Endothelial cell of umbilical vein (primary cell): ENCODE measurements at regions not wholly inside any gene's neighbourhood (a gene's known extent, or its start where the extent isn't known, plus 50 kb on each side); places are given as distances from the start of the nearest gene placed in this dataset.

Experiments used
- BruUV-seq: library from RNA; stranded (reverse); fragments of 400-500 nt; replicated peaks from 2 replicates; lab custom pipeline; 2021; lab: Mats Ljungman, UMichigan
- CTCF ChIA-PET: fragments of 300-600, 350-600 bp; sonication (Branson Sonifier 250); formaldehyde crosslinking; loops from one replicate; lab custom pipeline; 2021; ENCODE audit warnings: antibody characterized with exemption, inconsistent platforms; lab: Charles Lee
- POLR2A ChIA-PET: fragments of 300-600, 350-600 bp; sonication (Branson Sonifier 250); formaldehyde crosslinking; loops from one replicate; lab custom pipeline; 2021; ENCODE audit warnings: antibody characterized with exemption, inconsistent platforms; lab: Charles Lee
- DNase-seq: peaks from one replicate; pipeline ENCODE4 v3.0.0-alpha.2; 2011; ENCODE audit warnings: low read depth, low spot score
- FAIRE-seq: peaks from 2 replicates; lab custom pipeline; 2011; peaks lifted over from hg19 to GRCh38; lab: Jason Lieb, UNC
- H2AFZ ChIP-seq: 2 replicates; pipeline ENCODE4 v1.6.0; 2012; ENCODE audit warnings: low read depth, low read length, control low read depth, inconsistent platforms
- H3K27ac ChIP-seq: 2 replicates; pipeline ENCODE4 v1.5.1; 2011; ENCODE audit warnings: low read depth, mild to moderate bottlenecking, control low read depth, low read length, moderate library complexity; ENCODE audit not compliant: insufficient read depth
- H3K27me3 ChIP-seq, 2 experiments: 2 replicates each; pipeline versions ENCODE4 v1.6.0 to v1.6.1; 2011; ENCODE audit warnings: low read length in 2 of 2, mixed read lengths in 1 of 2; ENCODE audit not compliant: control insufficient read depth in 2 of 2, insufficient read depth in 2 of 2
- H3K36me3 ChIP-seq, 2 experiments: 2 replicates in 1 of 2; 3 replicates in 1 of 2; pipeline ENCODE4 v1.5.1; 2011; ENCODE audit warnings: low read length in 2 of 2, mild to moderate bottlenecking in 1 of 2, moderate library complexity in 1 of 2; ENCODE audit not compliant: control insufficient read depth in 2 of 2, insufficient read depth in 2 of 2; ENCODE audit errors: extremely low read depth in 1 of 2
- H3K4me1 ChIP-seq: 3 replicates; pipeline ENCODE4 v1.5.1; 2011; ENCODE audit warnings: mild to moderate bottlenecking, low read length; ENCODE audit not compliant: control insufficient read depth, insufficient read depth; ENCODE audit errors: extremely low read depth
- H3K4me2 ChIP-seq: 2 replicates; pipeline ENCODE4 v1.6.1; 2011; ENCODE audit warnings: low read length, control low read depth, mixed read lengths; ENCODE audit not compliant: insufficient read depth
- H3K4me3 ChIP-seq, 3 experiments: fragments of 200-600 bp in 1 of 3; sonication (generic), shearing (Covaris generic) in 1 of 3; replicated peaks in 1 of 3; 2 replicates each; pipeline ENCODE4 v1.5.1; 2011 to 2016; ENCODE audit warnings: control low read depth in 3 of 3, low read length in 3 of 3, mild to moderate bottlenecking in 2 of 3, inconsistent platforms in 1 of 3, low read depth in 1 of 3, moderate library complexity in 1 of 3; ENCODE audit not compliant: insufficient read depth in 1 of 3
- H3K79me2 ChIP-seq: 2 replicates; pipeline ENCODE4 v1.6.0; 2012; ENCODE audit warnings: low read length, inconsistent platforms; ENCODE audit not compliant: control insufficient read depth, insufficient read depth
- H3K9ac ChIP-seq: replicated peaks from 2 replicates; pipeline ENCODE3; 2011; ENCODE audit warnings: low read length, control low read depth; ENCODE audit not compliant: insufficient read depth; ENCODE audit errors: extremely low read depth
- H3K9me1 ChIP-seq: replicated peaks from 3 replicates; pipeline ENCODE4 v1.6.0; 2011; ENCODE audit warnings: mild to moderate bottlenecking, low read length; ENCODE audit not compliant: control insufficient read depth, insufficient read depth; ENCODE audit errors: extremely low read depth
- H3K9me3 ChIP-seq: replicated peaks from 2 replicates; pipeline ENCODE4 v1.5.1; 2012; ENCODE audit warnings: low read length, inconsistent platforms; ENCODE audit not compliant: control insufficient read depth, insufficient read depth
- H4K20me1 ChIP-seq: replicated peaks from 2 replicates; pipeline ENCODE3; 2011; ENCODE audit warnings: mild to moderate bottlenecking, low read length; ENCODE audit not compliant: control insufficient read depth, insufficient read depth; ENCODE audit errors: extremely low read depth
- CTCF ChIP-seq, 2 donors: IDR thresholded peaks; 1 replicate in 1 of 2; 2 replicates in 1 of 2; pipeline ENCODE4 v1.5.1; 2011; ENCODE audit warnings: low read length in 2 of 2, mild to moderate bottlenecking in 2 of 2, moderate library complexity in 2 of 2, control low read depth in 1 of 2, inconsistent platforms in 1 of 2, low read depth in 1 of 2; ENCODE audit not compliant: insufficient read depth in 1 of 2; ENCODE audit errors: extremely low read depth in 1 of 2
- EZH2 ChIP-seq: IDR thresholded peaks from 2 replicates; pipeline ENCODE4 v1.6.1; 2012; ENCODE audit warnings: borderline replicate concordance, low read depth, mild to moderate bottlenecking, moderate library complexity, low read length, inconsistent platforms; ENCODE audit not compliant: severe bottlenecking
- FOS ChIP-seq: IDR thresholded peaks from 2 replicates; pipeline ENCODE4 v1.6.1; 2011; ENCODE audit warnings: mild to moderate bottlenecking, low read length, moderate library complexity, borderline replicate concordance; ENCODE audit not compliant: insufficient read depth
- GATA2 ChIP-seq: IDR thresholded peaks from 2 replicates; pipeline ENCODE4 v1.7.0; 2011; ENCODE audit warnings: low read depth, mild to moderate bottlenecking, moderate library complexity, mixed read lengths, low read length; ENCODE audit not compliant: insufficient read length, insufficient read depth
- JUN ChIP-seq: IDR thresholded peaks from 2 replicates; pipeline ENCODE4 v1.6.1; 2011; ENCODE audit warnings: borderline replicate concordance, low read depth; ENCODE audit not compliant: insufficient read length, insufficient read depth
- MYC ChIP-seq: IDR thresholded peaks from one replicate; pipeline ENCODE4 v1.6.1; 2011; ENCODE audit warnings: mild to moderate bottlenecking, low read depth, low read length
- POLR2A ChIP-seq: IDR thresholded peaks from 2 replicates; pipeline ENCODE4 v1.6.1; 2012; ENCODE audit warnings: low read depth, mild to moderate bottlenecking, control low read depth, low read length
- POLR2AphosphoS5 ChIP-seq: IDR thresholded peaks from 2 replicates; pipeline ENCODE4 v1.6.1; 2012; ENCODE audit warnings: low read depth, mild to moderate bottlenecking, control low read depth, low read length, moderate library complexity; ENCODE audit not compliant: insufficient read depth
- dilution Hi-C: fragments of 300-500 bp; cut with MboI; formaldehyde crosslinking; loops from one replicate; pipeline ENCODE4 v1.15.0; 2019; ENCODE audit warnings: low sequenced_read_pairs; ENCODE audit not compliant: extremely low pct_ligation_motif_present
- intact Hi-C: fragments of 100-400 bp; cut with micrococcal nuclease; formaldehyde crosslinking; loops from one replicate; pipeline ENCODE4 v1.10.0; 2022
- TF ChIP-seq, protein P1 (sequence below): IDR thresholded peaks from 2 replicates; pipeline ENCODE4 v1.6.1; 2011; ENCODE audit not compliant: insufficient read depth, insufficient read length

DNA sequence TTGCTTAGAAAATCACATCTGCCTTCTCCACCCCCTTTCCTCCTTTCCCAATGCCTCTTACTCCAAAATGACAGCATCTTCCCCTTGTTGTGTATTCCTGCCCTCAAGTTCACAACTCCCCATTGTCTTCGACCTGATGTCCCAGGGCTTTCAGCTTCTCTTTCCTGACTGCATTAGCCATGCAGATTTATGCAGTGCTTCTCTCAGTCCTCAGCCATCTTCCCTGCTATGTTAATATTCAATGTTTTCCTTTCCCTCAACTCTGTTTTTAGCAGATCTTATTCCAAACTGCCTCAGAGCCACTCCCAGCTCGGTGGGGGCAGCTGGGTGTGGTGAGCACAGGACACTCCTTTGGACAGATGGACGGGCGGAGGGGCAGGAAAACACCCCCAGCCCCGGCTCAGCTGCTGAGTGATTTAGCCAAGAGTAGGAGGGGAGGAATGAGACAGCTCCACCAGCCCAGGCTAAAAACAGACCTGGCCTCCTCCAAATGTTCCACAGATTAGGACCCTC lies 71.0 kb downstream of the CD2 start:
- Histone ChIP-seq H2AFZ (no peak overlapping the region), H3K4me2 (no peak overlapping the region), H3K4me1 (peaks cover 5% of the 10 kb centered on the region), H3K4me3 (no peak overlapping the region), H4K20me1 (no peaks in the 10 kb centered on the region), H3K9me3 (no peaks in the 10 kb centered on the region), H3K79me2 (no peaks in the 10 kb centered on the region), H3K27me3 (no peaks in the 10 kb centered on the region), H3K27ac (no peak overlapping the region), H3K9me1 (no peaks in the 10 kb centered on the region), H3K36me3 (no peaks in the 10 kb centered on the region), H3K9ac (no peak overlapping the region)
- DNase-seq (no peak), FAIRE-seq (no peak)
- ChIA-PET POLR2A (no interaction called here), CTCF (interaction anchor here (0.9 kb wide), 1 partner anchor 13 kb away, joined by 3 read pairs; no protein-coding TSS in a partner anchor)
- no TSS peak for BruUV-seq
- intact Hi-C loops = no loop called here
- dilution Hi-C loops = no loop called here
- TF ChIP-seq FOS (no peak), MYC (no peak), POLR2A (no peak), POLR2AphosphoS5 (no peak), GATA2 (no peak), CTCF (IDR thresholded peaks at IDR 0.05; ENCODE audit: extremely low read depth in 1 of 2, insufficient read depth in 1 of 2, low read depth in 1 of 2, low read length in 2 of 2) (no peak), JUN (no peak), EZH2 (no peak)
- TF ChIP-seq, protein P1, sequence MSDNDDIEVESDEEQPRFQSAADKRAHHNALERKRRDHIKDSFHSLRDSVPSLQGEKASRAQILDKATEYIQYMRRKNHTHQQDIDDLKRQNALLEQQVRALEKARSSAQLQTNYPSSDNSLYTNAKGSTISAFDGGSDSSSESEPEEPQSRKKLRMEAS = no peak
